ENCODE measurements at regions not wholly inside any gene's neighbourhood (a gene's known extent, or its start where the extent isn't known, plus 50 kb on each side); places are given as distances from the start of the nearest gene placed in this dataset.

DNA sequence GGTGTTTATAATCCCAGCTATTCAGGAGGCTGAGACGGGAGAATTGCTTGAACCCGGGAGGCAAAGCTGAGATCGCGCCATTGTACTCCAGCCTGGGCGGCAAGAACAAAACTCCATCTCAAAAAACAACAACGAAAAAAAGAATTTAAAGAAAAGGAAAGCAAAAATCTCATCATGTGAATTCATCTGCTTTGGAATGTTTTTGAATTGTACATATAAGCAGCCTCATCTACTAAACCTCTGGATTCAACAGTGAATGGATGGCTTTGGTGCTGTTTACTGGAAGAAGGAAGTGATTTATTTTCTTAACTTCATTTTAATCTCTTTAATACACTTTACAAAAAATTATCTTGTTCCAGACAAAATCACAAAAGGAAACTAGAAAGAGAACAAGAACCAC is 51.8 kb upstream of the PNRC1 start:
- no peak overlapping the region for H3K4me3 Mint-ChIP-seq
- no peak for DNase-seq
- ChIA-PET CTCF (no interaction called here), POLR2A (no interaction called here)
- no peak overlapping the region for H3K27ac Mint-ChIP-seq
- no peaks in the 10 kb centered on the region for H3K27me3 Mint-ChIP-seq
- no peak for ATAC-seq
- H3K4me1 Mint-ChIP-seq (ENCODE audit: low read depth): no peaks in the 10 kb centered on the region
- no peak for TF ChIP-seq CTCF (IDR thresholded peaks at IDR 0.05)
- H3K9me3 Mint-ChIP-seq: no peaks in the 10 kb centered on the region
- H3K36me3 Mint-ChIP-seq (ENCODE audit: low read depth): no peaks in the 10 kb centered on the region
- intact Hi-C loops (cut with micrococcal nuclease): no loop called here

- ATAC-seq: no peak
- ChIA-PET CTCF (interaction anchor here (0.8 kb wide), 1 partner anchor 118 kb away, joined by 3 read pairs; the partner anchor contains the start of gene PM20D2), POLR2A (no interaction called here)
- TF ChIP-seq CTCF (IDR thresholded peaks at IDR 0.05): no peak
- no peaks in the 10 kb centered on the region for H3K27me3 Mint-ChIP-seq
- no peaks in the 10 kb centered on the region for H3K4me1 Mint-ChIP-seq (ENCODE audit: low read depth)
- H3K9me3 Mint-ChIP-seq: no peaks in the 10 kb centered on the region
- H3K27ac Mint-ChIP-seq: no peak overlapping the region
- no peak for DNase-seq
- no peaks in the 10 kb centered on the region for H3K36me3 Mint-ChIP-seq (ENCODE audit: low read depth)
- intact Hi-C loops (cut with micrococcal nuclease): no loop called here
- no peak overlapping the region for H3K4me3 Mint-ChIP-seq
Observed at GRCh38 chr6:89027756-89028155, 52.8 kb upstream of the PNRC1 start.

DNA sequence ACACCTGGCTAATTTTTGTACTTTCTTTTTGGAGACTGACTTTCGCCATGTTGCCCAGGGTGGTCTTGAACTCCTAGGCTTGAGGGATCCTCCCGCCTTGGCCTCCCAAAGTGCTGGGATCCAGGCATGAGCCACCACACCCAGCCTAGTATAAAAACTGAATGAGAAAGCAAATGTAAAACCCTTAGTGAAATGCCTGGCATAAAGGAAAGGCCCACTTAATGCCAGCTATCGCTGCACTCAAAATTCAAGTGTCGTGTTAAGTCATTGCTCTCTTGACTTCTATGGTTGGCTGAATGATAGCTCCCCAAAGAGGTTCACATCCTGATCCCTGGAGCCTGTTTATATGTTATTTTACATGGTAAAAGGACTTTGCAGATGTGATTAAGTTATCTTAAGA is 54.4 kb upstream of the PNRC1 start:
- Mint-ChIP-seq H3K27ac (no peak overlapping the region), H3K27me3 (no peaks in the 10 kb centered on the region), H3K4me3 (no peak overlapping the region), H3K4me1 (ENCODE audit: low read depth) (no peaks in the 10 kb centered on the region), H3K9me3 (no peaks in the 10 kb centered on the region), H3K36me3 (ENCODE audit: low read depth) (no peaks in the 10 kb centered on the region)
- CTCF ChIA-PET: no interaction called here
- intact Hi-C loops (cut with micrococcal nuclease): no loop called here
- ATAC-seq (no peak), DNase-seq (no peak)
- TF ChIP-seq CTCF (IDR thresholded peaks at IDR 0.05): no peak
- POLR2A ChIA-PET: interaction anchor here (0.6 to 1.2 kb wide), 2 partner anchors 60 to 120 kb away, joined by 3 read pairs; no protein-coding TSS in a partner anchor

DNA sequence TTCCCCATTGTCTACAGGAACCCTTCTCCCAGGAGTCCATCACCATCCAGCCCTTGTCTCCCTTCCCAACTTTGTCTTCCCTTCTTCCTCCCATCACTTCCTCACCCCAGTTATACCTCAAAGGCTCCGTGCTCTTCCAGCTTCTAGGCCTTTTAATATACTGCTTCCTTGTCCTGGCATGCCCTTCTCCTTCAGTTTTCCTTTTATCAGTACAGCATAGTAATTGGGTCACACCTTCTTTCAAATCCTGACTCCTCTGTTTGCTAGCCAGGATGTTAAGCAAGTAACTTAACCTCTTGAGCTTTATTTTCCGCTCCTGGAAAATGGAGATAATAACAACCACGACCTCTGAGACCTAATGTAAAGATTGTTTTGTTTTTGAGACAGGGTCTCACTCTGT is 54.9 kb upstream of the PNRC1 start:
- DNase-seq (no peak), ATAC-seq (no peak)
- CTCF ChIA-PET: no interaction called here
- Mint-ChIP-seq H3K27me3 (no peaks in the 10 kb centered on the region), H3K4me1 (ENCODE audit: low read depth) (no peaks in the 10 kb centered on the region), H3K27ac (no peak overlapping the region), H3K4me3 (no peak overlapping the region), H3K9me3 (no peaks in the 10 kb centered on the region), H3K36me3 (ENCODE audit: low read depth) (no peaks in the 10 kb centered on the region)
- intact Hi-C loops (cut with micrococcal nuclease): no loop called here
- POLR2A ChIA-PET: interaction anchor here (0.6 kb wide), 1 partner anchor 121 kb away, joined by 3 read pairs; no protein-coding TSS in a partner anchor
- TF ChIP-seq CTCF (IDR thresholded peaks at IDR 0.05): no peak

- Mint-ChIP-seq H3K27ac (no peak overlapping the region), H3K4me1 (ENCODE audit: low read depth) (no peaks in the 10 kb centered on the region), H3K4me3 (no peak overlapping the region), H3K9me3 (no peaks in the 10 kb centered on the region), H3K27me3 (no peaks in the 10 kb centered on the region), H3K36me3 (ENCODE audit: low read depth) (no peaks in the 10 kb centered on the region)
- CTCF ChIA-PET: no interaction called here
- POLR2A ChIA-PET: no interaction called here
- TF ChIP-seq CTCF (IDR thresholded peaks at IDR 0.05): no peak
- DNase-seq (no peak), ATAC-seq (no peak)
- intact Hi-C loops (cut with micrococcal nuclease): no loop called here
Observed at GRCh38 chr6:89024456-89024855, 56.1 kb upstream of the PNRC1 start.

Measured in activated CD8-positive, alpha-beta T cell treated with anti-CD3 and anti-CD28 coated beads for 36 hours (primary cell).